ENCODE measurements at regions not wholly inside any gene's neighbourhood (a gene's known extent, or its start where the extent isn't known, plus 50 kb on each side); places are given as distances from the start of the nearest gene placed in this dataset.

DNA sequence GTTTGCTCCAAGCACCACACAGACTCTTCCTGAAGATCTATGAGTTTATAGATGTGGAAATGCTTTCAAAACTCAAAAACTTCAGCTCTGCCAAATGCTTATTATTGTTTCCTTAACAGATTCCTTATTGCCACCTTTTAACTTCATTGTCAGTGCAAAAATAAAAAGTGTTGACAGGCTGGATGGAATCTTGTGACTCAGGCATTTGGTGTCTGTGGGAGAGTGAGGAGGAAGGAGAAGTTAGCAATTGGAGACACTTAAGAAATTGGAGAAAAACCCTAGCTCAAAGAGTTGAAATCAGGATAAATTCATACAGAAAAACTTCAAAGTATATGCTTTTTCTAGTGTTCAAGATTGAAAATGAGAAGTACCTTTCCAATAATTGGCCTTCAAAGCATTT is 140.6 kb upstream of the PUM3 start:
- DNase-seq: no peak

DNA sequence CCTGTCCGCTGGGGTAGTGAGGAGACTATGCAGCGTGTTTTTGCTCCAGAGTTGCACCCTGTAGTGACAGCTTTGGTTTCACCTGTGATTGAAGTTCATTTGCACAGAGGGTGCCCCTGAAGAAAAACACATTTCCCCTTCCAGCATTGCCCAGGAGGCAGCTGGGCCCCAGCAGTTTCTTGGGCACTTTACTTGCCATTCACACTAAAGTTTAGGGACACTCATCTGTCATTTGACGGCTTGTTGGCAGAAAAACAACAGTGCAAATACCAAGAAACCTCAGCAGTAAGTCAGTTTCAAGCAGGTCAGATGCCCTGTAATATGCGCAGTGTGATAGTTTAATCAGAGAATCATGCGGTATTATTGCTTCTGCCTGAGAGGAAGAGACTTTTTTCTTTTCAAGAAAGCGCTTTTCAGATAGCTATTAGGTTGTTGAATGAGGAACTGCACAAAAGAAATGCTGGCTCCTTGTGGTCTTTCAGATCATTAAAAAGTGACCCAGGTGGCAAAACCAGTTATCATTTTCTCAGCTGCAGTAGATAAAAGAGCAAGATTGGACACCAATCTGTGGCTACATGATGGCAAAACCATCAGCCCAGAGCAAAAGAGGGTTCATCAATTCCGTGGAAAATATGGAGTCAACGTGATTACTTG is 136.2 kb upstream of the PUM3 start:
- no peak for DNase-seq

DNA sequence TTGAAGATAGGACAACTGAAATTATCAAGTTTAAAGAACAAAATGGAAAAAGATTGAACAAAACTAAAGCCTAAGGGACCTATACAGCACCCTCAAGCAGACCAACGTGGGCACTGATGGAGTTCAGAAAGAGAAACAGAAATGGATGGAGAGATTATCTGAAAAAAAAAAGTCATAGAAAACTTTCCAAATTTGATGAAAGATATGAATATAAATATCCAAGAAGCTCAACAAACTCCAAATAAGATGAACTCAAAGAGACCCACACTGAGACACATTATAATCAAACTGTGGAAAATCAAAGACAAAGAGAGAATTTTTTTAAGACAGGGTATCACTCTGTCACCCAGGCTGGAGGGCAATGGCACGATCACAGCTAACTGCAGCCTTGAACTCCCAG is 128.6 kb upstream of the PUM3 start:
- no peak for DNase-seq

DNA sequence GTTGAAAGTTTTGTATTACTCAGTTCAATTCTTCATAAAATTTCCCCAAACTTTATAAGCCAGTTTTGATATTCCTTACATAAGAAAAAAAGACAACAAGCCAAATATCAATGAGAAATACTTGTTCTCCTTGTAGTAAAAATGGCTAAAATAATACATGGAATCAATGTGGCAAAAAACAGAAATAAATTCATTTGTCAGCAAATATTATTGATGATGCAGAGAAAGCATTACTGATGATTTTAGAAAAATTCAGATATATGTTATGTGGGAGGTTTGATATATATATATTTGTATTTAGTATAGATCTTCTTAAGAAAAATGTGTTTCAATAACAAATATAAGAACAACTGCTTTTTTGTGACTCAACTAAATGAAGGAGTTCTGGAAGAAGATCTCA is 127.0 kb upstream of the PUM3 start:
- DNase-seq: no peak

DNA sequence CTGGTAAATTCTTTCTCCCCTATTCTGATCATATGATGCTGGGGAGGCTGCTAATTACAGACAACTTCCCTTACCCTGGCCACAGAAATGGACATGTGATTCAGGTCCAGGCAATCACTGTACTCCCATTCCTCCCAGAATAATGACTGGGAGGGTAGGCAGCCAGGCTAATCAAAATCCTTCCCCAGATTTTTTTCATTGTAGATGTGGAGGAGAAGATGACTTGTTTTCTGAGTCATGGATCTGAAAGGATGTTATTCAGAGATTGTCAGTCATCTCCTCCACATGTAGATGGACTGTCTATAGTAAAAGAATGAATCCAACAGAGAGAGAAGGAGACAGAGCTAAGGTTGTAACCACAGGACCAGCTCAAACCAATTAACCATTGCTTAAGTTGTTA is 123.9 kb upstream of the PUM3 start:
- DNase-seq: no peak

DNA sequence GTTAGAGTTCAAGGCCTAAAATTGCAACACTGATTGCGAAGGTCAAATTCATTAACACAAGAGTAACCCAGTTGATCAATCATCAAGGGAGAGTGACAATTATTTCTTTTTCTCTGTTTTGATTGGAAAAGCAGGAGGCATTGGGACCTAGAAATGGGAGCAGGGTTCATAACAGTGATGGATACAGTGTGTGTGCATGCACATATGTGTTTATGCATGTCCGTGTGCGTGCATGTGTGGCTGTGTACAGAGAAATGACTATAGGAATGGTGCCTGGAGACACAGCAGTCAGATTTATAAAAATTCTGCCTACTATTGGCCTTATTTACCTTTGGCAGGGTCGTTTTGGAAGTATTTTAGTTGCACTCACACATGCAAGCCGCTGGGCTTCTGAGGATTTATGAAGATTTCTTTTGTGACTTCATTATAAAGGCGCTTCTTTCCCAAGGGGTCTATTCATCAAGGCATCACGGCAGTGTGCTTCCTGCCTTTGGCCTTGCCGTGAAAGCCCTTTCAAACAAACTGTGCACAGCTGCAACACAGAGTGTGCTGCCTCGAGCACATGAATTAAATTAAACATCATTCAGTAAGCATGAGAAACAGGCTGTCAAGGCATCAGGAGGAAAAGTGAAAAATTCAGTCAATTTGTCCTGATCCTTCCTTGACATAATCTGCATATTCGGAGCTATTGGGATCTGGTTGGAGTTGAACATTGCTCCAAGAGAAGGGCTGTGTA is 122.8 kb upstream of the PUM3 start:
- DNase-seq: peak; percentile 53

DNA sequence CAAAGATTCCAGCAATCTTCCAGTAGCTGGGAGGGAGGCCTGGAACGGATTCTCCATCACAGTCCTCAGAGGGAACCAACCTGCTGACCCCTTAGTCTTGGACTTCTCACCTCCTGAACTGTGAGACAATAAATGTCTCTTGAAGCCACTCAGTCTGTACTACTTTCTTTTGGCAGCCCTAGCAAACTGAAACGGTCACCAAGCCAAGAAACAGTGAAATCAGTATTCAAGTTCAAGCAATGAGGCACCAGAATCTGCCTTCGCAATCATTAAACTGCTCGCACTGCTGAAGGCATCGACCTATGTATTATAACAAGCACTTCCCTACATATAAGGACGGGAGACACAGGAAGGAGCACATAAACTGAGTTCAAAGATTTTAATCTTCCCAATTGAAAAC is 120.6 kb upstream of the PUM3 start:
- peak; percentile 35 for DNase-seq

DNA sequence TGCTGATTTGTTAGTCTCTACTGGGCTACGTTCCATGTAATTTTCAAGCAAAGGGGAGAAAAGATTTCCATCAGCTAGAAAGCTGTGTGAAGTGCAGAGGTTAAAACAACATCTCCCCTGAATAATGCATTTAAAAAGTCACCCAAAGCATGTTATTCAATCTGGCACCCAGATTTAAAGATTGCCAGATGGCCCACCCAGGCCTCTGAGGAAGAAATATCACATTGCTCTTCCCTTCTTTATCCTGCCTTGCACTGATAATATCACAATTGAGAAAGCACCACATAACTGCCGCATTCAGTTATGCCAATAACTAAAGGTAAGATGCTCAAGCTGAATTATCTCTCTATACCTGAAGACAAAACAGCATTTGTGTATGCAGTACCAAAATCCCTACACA is 119.4 kb upstream of the PUM3 start:
- DNase-seq: no peak

DNA sequence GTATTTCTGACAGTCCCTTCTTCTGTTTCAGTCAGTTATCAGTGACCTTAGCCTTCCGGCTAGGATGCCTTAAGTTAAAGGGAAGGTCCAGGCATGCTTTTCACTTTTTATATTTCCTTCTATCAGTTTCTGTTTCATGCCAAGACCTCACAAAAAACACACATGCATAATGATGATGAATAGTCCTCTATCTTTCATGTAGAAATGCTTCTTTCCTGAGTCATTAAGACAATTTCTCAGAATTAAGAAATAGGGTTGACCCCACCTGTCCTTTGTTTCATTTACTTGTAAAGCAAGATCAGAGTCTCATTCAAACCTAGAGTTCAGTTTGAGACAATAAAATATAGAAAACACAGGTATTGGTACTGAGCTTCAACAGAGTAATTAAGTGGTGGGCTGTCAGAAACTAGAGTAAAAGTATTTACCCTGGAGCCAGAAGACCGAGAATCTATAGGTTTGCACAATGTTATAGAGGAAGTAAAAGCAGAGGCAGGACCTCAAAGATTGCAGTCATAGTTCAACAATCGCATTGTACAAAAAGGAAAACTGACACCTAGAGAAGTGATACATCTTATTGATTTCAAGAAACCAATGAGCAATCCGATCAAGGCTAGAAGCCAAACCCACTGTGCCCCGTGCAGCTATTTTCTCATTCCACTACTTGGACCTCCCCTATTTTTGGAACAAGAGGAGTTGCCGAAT is 118.7 kb upstream of the PUM3 start:
- no peak for DNase-seq

DNA sequence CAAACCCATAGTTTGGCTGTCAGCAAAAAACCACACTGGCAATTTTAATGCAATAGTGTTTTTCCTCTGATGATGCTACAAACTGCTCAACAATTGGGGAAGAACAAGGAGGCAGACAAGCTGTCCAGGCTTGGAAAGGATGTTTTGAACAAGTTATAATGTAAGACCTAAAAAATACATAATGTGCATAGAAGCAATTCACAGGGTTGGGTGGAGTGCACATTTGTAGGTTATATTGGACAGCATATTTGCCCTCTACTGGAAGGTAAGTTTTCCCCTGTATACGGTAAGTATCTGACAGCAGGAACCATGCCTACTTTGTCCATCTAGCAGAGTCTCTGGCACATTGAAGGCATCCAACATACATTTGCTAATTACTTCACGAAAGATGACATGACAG is 114.3 kb upstream of the PUM3 start:
- no peak for DNase-seq

DNA sequence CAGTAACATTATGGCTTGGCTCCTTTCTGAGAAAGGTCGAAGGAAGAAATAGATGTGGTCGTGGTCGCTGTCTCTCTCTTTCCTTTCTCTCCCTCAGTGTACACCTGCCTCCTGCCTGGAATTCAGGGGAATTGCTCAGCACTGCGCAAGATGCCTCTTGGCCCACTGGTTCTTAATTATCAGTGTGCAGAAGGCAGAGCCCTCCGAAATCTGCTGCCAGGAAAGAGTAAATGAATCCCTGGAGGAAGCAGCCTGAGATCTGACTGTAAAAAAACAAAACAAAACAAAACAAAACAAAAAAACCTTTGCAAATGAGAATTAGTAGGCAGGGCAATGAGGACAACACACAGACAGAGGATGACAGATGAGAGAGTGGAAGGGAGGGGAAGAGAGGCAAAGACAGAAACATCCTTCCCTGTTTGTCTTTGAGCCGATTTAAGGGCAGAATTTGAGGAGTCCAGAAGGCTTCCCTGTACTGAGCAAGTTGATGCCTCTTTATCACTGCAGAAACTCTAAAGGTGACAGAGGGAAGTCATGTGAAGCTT is 113.8 kb upstream of the PUM3 start:
- no peak for DNase-seq

DNA sequence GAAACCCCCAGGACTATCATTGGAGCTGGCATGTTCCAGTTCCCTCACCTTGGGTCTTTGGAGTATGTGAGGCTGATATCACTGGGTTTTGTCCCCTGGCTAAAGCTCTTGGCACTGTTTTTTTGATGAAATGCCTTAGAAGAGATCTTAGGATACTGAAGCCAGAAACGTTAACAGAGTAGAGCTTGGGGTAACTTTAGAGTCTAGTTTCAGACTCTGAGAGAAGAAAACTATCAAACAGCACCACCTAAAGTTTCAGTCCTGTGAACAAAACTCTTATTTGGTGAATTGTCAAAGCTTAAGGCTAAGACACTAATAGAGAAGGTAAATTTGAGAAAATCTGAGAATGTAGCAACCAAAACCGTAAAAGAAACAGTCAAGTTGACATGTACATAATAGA is 111.7 kb upstream of the PUM3 start:
- no peak for DNase-seq

DNA sequence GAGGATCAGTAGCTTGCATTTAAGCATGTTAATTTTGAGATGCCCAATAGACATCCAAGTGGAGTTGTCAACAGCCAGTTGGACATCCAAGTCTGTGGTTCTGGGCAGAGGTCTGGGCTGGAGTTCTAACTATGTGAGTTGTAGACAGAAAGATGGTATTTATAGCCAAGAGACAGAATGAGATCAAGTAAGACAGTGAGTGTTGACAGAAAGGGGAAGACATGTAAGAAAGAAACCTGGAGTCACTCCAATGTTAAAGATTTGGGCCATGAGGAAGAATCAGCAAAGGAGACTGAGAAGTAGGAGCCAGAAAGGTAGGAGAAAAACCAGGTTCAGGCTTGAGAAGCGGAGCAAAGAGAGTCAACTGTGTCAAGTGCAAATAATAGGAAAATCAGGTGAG is 95.5 kb upstream of the PUM3 start:
- DNase-seq: no peak

DNA sequence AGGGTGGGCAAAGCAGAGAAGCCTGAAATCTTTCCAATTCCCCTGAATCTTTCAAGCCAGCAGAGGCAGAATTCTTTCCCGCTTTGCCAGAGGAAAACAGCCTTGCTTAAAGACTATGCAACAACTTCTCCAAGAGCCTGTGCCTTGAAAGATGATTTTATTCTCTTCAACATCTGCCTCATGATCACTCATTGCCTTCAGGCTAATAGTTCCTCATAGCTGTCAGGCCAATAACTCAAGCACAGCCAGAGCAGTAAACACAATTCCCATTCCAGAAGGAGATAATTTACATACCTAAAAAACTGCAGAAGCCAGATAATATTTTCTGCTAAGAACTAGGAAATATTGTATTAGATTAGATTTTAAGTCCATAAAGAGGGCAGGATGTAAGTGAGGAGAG is 92.3 kb upstream of the PUM3 start:
- no peak for DNase-seq

DNA sequence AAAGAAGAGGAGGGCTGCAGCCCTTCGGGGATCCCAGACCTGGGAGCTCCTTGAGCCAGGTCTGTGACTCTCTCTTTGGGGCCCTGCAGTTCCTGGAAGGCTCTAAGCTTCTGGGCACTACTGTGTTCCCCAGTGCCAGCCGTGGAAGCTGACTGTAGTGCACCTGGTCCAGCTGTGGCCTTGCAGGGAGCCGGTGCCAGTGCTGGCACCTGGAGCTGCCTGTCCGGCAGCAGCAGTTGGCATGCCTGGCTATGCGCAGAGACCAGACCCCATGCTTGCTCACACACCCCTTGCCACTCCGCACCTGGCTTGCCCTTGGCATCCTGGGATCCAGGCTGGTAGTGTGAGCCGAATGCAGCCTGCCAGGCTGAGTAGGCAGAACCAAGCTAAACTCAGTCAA is 91.0 kb upstream of the PUM3 start:
- DNase-seq: no peak

DNA sequence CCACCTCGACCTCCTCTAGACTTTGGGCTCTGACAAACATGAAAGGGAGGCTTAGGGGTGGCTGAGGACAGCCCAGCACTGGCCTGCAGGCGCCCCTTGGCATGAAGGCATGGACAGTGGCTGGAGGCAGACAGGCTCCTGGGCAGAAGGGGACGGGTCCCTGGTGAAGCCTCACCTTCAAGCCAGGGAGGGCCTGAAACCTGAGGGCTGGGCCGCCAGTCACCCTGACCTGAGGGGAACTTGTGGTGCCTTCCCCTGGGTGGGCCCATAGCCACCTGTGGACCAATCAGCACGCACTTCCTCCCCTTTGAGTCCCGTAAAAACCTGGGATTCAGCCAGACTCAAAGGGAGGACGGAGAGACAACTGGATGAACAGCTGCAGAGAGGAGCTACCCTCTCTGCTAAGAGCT is 90.4 kb upstream of the PUM3 start:
- no peak for DNase-seq

DNA sequence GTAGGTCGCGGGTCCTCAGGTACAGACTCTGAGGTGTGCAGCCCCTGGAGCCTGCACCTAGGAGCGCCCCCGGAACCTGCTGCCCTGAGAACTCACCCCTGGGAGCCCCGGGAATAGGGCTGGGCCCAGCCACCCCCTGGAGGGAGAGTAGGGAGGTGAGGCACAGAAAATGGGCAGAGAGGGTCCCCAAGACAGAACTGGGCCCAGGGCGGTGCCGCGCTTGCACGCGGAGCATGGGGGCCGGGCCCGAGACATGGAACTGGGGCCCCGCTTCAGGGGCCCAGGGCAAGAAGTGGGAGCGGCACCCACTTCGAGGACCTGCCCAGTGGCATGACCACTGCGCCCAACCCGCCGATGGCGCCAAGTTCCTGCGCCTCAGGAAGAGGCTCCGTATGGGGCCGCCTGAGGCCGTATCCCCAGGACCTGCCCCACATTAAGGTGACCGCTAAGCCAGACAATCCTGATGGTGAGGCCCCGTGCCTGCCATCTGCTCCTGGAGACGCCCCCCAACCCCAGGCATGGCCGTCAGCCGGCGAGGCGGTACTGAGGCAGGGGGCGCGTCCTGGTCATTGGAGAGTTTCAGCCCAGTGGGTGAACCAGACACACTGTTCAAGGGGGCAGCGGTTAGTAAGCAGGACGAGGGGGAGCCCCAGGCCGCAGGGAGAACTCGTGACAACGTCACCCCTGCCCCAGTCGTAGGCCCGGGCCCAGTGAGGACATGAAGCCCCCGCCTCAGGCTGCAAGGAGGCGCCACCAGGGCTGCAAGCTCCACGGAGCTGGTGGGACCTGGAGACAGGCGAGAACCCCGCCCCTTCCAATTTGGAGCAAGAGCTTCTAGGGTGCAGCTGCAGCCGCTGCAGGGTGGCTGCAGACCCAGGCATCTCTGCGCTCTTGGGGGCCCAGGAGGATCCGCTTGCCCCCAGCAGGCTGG is 89.5 kb upstream of the PUM3 start:
- DNase-seq: no peak

DNA sequence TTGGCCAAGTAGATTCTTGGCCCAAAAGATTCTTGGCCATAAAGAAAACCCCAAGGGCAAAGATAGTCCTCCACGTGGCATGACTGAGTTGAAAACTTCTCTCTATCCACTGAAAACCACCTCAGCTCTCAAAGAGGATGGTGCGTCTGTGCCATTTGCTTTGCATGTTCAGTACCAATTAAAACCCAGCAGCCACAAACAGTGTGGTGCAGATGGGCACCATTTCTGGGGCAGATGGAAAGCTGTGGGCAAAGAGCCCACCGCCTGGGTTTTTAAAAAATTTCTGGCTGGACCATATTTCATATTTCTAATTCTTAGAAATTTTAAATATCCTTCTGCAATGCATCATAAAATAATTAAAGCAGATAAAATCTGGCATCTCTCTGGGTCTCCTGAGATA is 84.5 kb upstream of the PUM3 start:
- no peak for DNase-seq

DNA sequence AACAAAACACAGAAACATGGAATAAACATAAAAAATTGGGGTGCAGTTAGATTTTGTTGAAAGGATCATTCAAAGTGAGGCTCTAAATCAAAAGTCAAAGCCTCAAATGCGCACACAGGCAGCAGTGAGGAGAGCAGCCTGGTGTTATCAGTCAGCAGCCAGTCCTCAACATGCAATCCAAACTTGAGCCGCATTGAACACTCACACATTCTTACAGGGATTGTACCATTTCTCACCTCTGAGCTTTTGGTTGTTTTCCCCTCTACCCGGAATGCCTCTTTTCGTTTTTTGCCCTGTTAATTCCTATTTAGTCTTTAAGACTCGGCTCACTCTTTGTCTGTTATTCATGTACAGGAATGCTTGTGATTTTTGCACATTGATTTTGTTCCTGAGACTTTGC is 81.1 kb upstream of the PUM3 start:
- no peak for DNase-seq

DNA sequence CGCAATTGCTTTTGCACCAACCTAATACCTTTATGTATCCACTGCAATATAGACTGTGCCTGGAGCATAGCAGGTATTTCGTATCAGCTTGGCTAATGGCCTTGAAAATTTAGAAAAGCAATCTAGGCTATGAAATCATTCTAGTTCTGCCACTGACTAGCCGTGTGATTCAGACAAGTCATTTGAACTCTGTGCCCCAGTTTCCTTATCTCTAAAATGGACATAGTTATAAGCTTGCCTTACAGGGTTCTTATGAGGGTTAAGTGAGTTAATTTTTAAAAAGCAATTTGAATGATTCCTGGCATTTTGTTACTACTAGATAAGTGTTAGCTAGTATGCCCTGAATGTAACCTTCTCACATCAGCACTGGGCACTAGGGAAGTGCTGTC is 80.5 kb upstream of the PUM3 start:
- DNase-seq: no peak

DNA sequence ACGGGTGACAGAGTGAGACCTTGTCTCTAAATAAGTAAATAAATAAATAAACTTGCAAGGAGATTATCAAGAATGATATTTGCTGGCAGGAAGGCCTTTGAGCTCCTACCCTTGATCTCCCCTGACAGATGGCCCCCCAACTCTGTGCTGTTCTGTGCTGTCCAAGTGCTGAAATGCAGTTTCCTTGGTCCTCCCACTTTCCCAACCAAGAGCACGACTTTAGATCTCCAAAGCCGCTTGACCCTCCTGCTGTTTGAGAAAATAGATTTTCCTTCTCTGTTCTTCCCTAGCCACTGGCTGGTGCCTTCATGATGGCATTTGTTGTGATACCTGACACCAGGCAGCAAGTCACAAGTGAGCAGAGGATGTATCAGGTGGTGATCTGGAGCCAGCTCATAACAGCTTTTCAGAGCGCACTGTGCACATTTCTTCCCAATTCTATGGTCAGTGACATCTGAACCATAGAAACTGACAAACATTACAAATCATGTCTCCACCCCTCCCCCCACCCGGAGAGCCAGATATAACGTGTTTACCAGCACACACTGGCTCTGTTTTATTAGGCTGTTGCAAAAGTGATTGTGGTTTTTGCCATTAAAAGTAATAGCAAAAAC is 80.0 kb upstream of the PUM3 start:
- DNase-seq: no peak

DNA sequence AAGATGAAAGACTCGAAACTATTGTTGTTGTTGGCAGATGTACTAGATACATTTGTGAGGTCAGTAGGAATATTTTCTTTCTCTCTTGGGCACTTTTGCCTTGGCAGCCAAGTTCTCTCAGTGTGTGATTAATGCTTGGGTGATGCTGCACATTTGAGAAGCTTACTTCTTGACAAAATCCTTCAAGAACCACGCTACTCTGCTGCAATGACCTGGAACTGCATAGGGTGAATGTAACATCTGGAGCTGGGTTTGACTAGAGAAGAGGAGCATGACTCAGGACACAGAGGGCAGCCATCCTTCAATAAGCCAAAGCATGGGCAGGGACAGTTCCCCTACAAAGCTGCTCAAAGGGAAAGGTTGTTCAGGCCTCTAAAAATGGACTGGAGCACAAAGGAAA is 75.5 kb upstream of the PUM3 start:
- no peak for DNase-seq
